ENCODE measurements at regions not wholly inside any gene's neighbourhood (a gene's known extent, or its start where the extent isn't known, plus 50 kb on each side); places are given as distances from the start of the nearest gene placed in this dataset.

DNA sequence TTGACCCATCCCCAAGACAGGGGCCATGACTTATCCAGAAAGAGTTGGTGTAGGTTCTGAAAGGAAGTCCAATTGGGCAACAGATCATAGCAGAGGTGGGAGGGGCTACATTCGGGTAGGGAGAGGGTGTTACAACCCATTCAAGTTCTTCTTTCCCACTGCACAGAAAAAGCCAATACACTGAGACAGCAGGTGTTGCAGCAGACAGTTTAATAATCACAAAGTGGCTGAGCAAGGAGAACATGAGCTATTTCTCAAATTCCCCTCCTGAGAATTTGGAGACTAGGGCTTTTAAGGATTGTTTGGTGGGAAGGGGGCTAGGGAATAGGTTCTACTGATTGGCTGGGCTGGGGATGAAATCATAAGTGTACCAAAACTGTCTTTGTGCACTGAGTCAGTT is 328.4 kb upstream of the POU3F1 start:
- H4K8ac ChIP-seq (ENCODE audit: low read length), result no peak overlapping the region
- no peak overlapping the region for H2BK15ac ChIP-seq (ENCODE audit: low read depth, poor library complexity, severe bottlenecking)
- H3K27ac ChIP-seq (ENCODE audit: low read length, poor library complexity, severe bottlenecking), result no peak overlapping the region
- no peak overlapping the region for H2BK120ac ChIP-seq (ENCODE audit: low read depth, low read length)
- no peak overlapping the region for H2AFZ ChIP-seq (ENCODE audit: low read depth, low read length)
- no peaks in the 10 kb centered on the region for H3K4me1 ChIP-seq (ENCODE audit: control insufficient read depth, insufficient read depth, low read depth, low read length)
- H3K4me3 ChIP-seq (ENCODE audit: insufficient read depth in 1 of 2, low read depth in 1 of 2, low read length in 2 of 2), result no peak overlapping the region
- H3K4ac ChIP-seq (ENCODE audit: low read depth in 1 of 2, low read length in 2 of 2), result no peak overlapping the region
- H3K18ac ChIP-seq (ENCODE audit: low read depth in 1 of 2, low read length in 2 of 2), result no peak overlapping the region
- no peaks in the 10 kb centered on the region for H3K27me3 ChIP-seq (ENCODE audit: control insufficient read depth in 1 of 2, insufficient read depth in 1 of 2, low read length in 2 of 2)
- no peak overlapping the region for H3K4me2 ChIP-seq (ENCODE audit: low read length, poor library complexity, severe bottlenecking)
- no peak overlapping the region for H2BK12ac ChIP-seq (ENCODE audit: low read length in 2 of 2)
- no peak overlapping the region for H2BK5ac ChIP-seq (ENCODE audit: low read depth, low read length, poor library complexity, severe bottlenecking)
- no peak overlapping the region for H2AK5ac ChIP-seq (ENCODE audit: low read length, severe bottlenecking)
- H3K9ac ChIP-seq (ENCODE audit: low read length), result no peak overlapping the region
- no peaks in the 10 kb centered on the region for H3K36me3 ChIP-seq (ENCODE audit: control insufficient read depth in 1 of 2, insufficient read depth in 2 of 2, low read depth in 1 of 2, low read length in 2 of 2)
- WGBS, result no CpG with 5 or more reads among the region's 1 CpG
- H3K79me1 ChIP-seq (replicated peaks; ENCODE audit: low read length, poor library complexity, severe bottlenecking), result no peaks in the 10 kb centered on the region
- no peak overlapping the region for H4K91ac ChIP-seq (ENCODE audit: low read length)
- peaks cover 19% of the 10 kb centered on the region for H3K9me3 ChIP-seq (ENCODE audit: control insufficient read depth, low read length)
- no peak overlapping the region for H3K23ac ChIP-seq (ENCODE audit: low read length in 2 of 2)
- DNase-seq, result no peak
- no peak overlapping the region for H3K14ac ChIP-seq (ENCODE audit: low read length in 2 of 2)

DNA sequence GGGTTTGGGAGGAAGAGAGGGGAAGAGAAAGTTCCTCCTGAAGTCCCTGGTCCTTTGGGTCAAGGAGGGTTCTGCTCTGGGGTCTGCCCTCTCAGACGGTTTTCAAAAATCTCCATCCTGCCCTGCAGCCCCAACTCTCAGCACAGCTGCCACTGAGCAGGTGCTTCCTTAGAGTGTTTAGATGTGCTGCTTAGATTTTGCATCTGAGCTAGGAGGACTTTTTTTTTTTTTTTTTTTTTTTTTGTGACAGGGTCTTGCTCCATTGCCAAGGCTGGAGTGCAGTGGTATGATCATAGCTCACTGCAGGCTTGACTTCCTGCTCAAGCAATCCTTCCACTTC is 324.9 kb upstream of the POU3F1 start:
- DNase-seq, result no peak
- H3K27ac ChIP-seq (ENCODE audit: low read length, poor library complexity, severe bottlenecking), result no peak overlapping the region
- H2BK12ac ChIP-seq (ENCODE audit: low read length in 2 of 2), result no peak overlapping the region

DNA sequence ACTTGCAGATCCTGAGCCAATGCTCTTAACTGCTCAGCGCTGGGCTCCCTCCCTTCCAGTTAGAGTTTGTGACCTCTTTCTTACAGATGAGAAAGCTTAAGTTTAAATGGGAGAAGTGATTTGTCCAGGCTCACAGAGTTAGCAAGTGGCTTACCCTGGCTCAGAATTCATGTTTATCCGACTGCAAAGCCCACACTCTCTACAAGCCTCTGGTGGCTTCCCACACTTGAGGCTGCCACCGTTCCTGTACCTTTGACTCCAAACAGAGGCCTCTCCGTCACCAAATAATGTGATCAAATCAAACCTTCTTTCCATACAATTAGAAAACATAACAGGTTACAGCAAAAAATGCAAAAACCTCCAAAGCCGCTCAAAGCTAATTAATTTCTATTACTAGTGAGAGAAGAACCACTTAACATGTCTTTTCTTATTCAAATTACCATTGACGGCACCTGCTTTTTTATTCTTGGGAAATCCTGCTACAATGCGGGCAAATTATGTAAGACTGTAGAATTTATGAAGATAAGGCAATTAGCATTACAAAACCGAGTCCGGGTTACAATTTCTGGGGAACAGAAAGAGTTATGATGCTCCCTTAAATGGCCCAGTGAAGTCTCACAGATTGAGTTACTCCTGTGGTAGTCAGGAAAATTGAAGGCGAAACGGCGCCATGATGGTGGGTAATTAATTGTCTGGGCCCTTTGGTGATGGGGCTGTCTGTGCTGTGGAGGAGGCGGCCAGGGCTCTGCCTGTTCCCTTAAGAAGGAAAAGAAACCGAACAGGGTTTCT is 324.3 kb upstream of the POU3F1 start:
- Histone ChIP-seq H2BK120ac (ENCODE audit: low read depth, low read length) (no peak overlapping the region), H3K9ac (ENCODE audit: low read length) (no peak overlapping the region), H3K14ac (ENCODE audit: low read length in 2 of 2) (no peak overlapping the region), H3K27ac (ENCODE audit: low read length, poor library complexity, severe bottlenecking) (no peak overlapping the region), H3K23ac (ENCODE audit: low read length in 2 of 2) (no peak overlapping the region), H3K4me2 (ENCODE audit: low read length, poor library complexity, severe bottlenecking) (no peak overlapping the region), H3K4me1 (ENCODE audit: control insufficient read depth, insufficient read depth, low read depth, low read length) (no peaks in the 10 kb centered on the region), H2AK5ac (ENCODE audit: low read length, severe bottlenecking) (no peak overlapping the region), H2BK15ac (ENCODE audit: low read depth, poor library complexity, severe bottlenecking) (no peak overlapping the region), H3K4ac (ENCODE audit: low read depth in 1 of 2, low read length in 2 of 2) (no peak overlapping the region), H2AFZ (ENCODE audit: low read depth, low read length) (no peak overlapping the region), H2BK5ac (ENCODE audit: low read depth, low read length, poor library complexity, severe bottlenecking) (no peak overlapping the region), H3K36me3 (ENCODE audit: control insufficient read depth in 1 of 2, insufficient read depth in 2 of 2, low read depth in 1 of 2, low read length in 2 of 2) (no peaks in the 10 kb centered on the region), H2BK12ac (ENCODE audit: low read length in 2 of 2) (no peak overlapping the region), H3K4me3 (ENCODE audit: insufficient read depth in 1 of 2, low read depth in 1 of 2, low read length in 2 of 2) (no peak overlapping the region), H3K18ac (ENCODE audit: low read depth in 1 of 2, low read length in 2 of 2) (no peak overlapping the region), H3K27me3 (ENCODE audit: control insufficient read depth in 1 of 2, insufficient read depth in 1 of 2, low read length in 2 of 2) (no peaks in the 10 kb centered on the region), H4K91ac (ENCODE audit: low read length) (no peak overlapping the region), H3K9me3 (ENCODE audit: control insufficient read depth, low read length) (peaks cover 15% of the 10 kb centered on the region), H3K79me1 (replicated peaks; ENCODE audit: low read length, poor library complexity, severe bottlenecking) (no peaks in the 10 kb centered on the region), H4K8ac (ENCODE audit: low read length) (no peak overlapping the region)
- 71% methylated on average over 14 of the region's 14 CpGs for WGBS
- no peak for DNase-seq

More for the DNA sequence above, 324.9 kb upstream of the POU3F1 start:
- no CpG with 5 or more reads among the region's 1 CpG for whole genome bisulfite sequencing
- Histone ChIP-seq H3K36me3 (ENCODE audit: control insufficient read depth in 1 of 2, insufficient read depth in 2 of 2, low read depth in 1 of 2, low read length in 2 of 2) (no peaks in the 10 kb centered on the region), H2BK15ac (ENCODE audit: low read depth, poor library complexity, severe bottlenecking) (no peak overlapping the region), H2BK5ac (ENCODE audit: low read depth, low read length, poor library complexity, severe bottlenecking) (no peak overlapping the region), H2AK5ac (ENCODE audit: low read length, severe bottlenecking) (no peak overlapping the region), H4K8ac (ENCODE audit: low read length) (no peak overlapping the region), H3K9me3 (ENCODE audit: control insufficient read depth, low read length) (peaks cover 19% of the 10 kb centered on the region), H3K4me3 (ENCODE audit: insufficient read depth in 1 of 2, low read depth in 1 of 2, low read length in 2 of 2) (no peak overlapping the region), H4K91ac (ENCODE audit: low read length) (no peak overlapping the region), H3K27me3 (ENCODE audit: control insufficient read depth in 1 of 2, insufficient read depth in 1 of 2, low read length in 2 of 2) (no peaks in the 10 kb centered on the region), H3K23ac (ENCODE audit: low read length in 2 of 2) (no peak overlapping the region), H3K9ac (ENCODE audit: low read length) (no peak overlapping the region), H3K4me2 (ENCODE audit: low read length, poor library complexity, severe bottlenecking) (no peak overlapping the region), H3K18ac (ENCODE audit: low read depth in 1 of 2, low read length in 2 of 2) (no peak overlapping the region), H3K4me1 (ENCODE audit: control insufficient read depth, insufficient read depth, low read depth, low read length) (no peaks in the 10 kb centered on the region), H2BK120ac (ENCODE audit: low read depth, low read length) (no peak overlapping the region), H3K79me1 (replicated peaks; ENCODE audit: low read length, poor library complexity, severe bottlenecking) (no peaks in the 10 kb centered on the region), H2AFZ (ENCODE audit: low read depth, low read length) (no peak overlapping the region), H3K4ac (ENCODE audit: low read depth in 1 of 2, low read length in 2 of 2) (no peak overlapping the region), H3K14ac (ENCODE audit: low read length in 2 of 2) (no peak overlapping the region)

DNA sequence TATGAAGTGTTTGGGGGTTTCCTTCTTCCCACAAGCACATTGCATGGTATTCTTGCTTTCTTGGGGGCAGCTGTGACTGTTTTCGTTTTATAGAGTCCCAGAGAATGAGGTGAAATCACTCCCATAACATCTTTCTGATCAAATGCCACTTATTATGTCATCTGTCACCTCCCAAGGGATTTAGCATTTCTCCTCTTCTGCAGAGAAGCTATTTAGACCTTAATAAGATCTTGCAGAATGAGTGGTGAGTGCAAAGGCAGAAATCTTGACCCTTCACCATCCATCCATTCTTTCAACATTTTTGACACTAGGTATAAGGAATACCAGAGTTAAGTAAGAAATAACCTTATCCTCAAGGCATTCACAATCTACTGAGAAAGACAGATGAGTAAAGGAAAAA is 318.6 kb upstream of the POU3F1 start:
- H3K14ac ChIP-seq (ENCODE audit: low read length in 2 of 2), result no peak overlapping the region
- H4K91ac ChIP-seq (ENCODE audit: low read length), result no peak overlapping the region
- no peaks in the 10 kb centered on the region for H3K9me3 ChIP-seq (ENCODE audit: control insufficient read depth, low read length)
- no peaks in the 10 kb centered on the region for H3K36me3 ChIP-seq (ENCODE audit: control insufficient read depth in 1 of 2, insufficient read depth in 2 of 2, low read depth in 1 of 2, low read length in 2 of 2)
- H2BK5ac ChIP-seq (ENCODE audit: low read depth, low read length, poor library complexity, severe bottlenecking), result no peak overlapping the region
- no peak overlapping the region for H2BK15ac ChIP-seq (ENCODE audit: low read depth, poor library complexity, severe bottlenecking)
- no peak overlapping the region for H3K9ac ChIP-seq (ENCODE audit: low read length)
- H2AK5ac ChIP-seq (ENCODE audit: low read length, severe bottlenecking), result no peak overlapping the region
- H3K27me3 ChIP-seq (ENCODE audit: control insufficient read depth in 1 of 2, insufficient read depth in 1 of 2, low read length in 2 of 2), result no peaks in the 10 kb centered on the region
- no peak overlapping the region for H3K27ac ChIP-seq (ENCODE audit: low read length, poor library complexity, severe bottlenecking)
- no peaks in the 10 kb centered on the region for H3K4me1 ChIP-seq (ENCODE audit: control insufficient read depth, insufficient read depth, low read depth, low read length)
- H3K4me2 ChIP-seq (ENCODE audit: low read length, poor library complexity, severe bottlenecking), result no peak overlapping the region
- no peaks in the 10 kb centered on the region for H3K79me1 ChIP-seq (replicated peaks; ENCODE audit: low read length, poor library complexity, severe bottlenecking)
- WGBS, result 0% methylated on average over 1 of the region's 1 CpG
- no peak for DNase-seq
- H3K4ac ChIP-seq (ENCODE audit: low read depth in 1 of 2, low read length in 2 of 2), result no peak overlapping the region
- H3K4me3 ChIP-seq (ENCODE audit: insufficient read depth in 1 of 2, low read depth in 1 of 2, low read length in 2 of 2), result no peak overlapping the region
- no peak overlapping the region for H3K23ac ChIP-seq (ENCODE audit: low read length in 2 of 2)
- no peak overlapping the region for H2BK120ac ChIP-seq (ENCODE audit: low read depth, low read length)
- no peak overlapping the region for H2AFZ ChIP-seq (ENCODE audit: low read depth, low read length)
- no peak overlapping the region for H4K8ac ChIP-seq (ENCODE audit: low read length)
- H2BK12ac ChIP-seq (ENCODE audit: low read length in 2 of 2), result no peak overlapping the region
- no peak overlapping the region for H3K18ac ChIP-seq (ENCODE audit: low read depth in 1 of 2, low read length in 2 of 2)

Data from mesenchymal stem cell (in vitro differentiated cells and primary cell).